GM18861 (cell line): ENCODE measurements at regions not wholly inside any gene's neighbourhood (a gene's known extent, or its start where the extent isn't known, plus 50 kb on each side); places are given as distances from the start of the nearest gene placed in this dataset.
"Not testable (repeated sequence)": the region's sequence is repeated elsewhere in the genome, so short reads cannot be mapped to it uniquely, and the experiment has no call there.

Source experiments
- ATAC-seq: cut with Tn5 transposase; IDR thresholded peaks from one replicate; pipeline ENCODE4 v1.9.1; 2021; ENCODE audit not compliant: unreplicated experiment

GRCh38 chr3:145094355-145094941 is 1066.5 kb downstream of the PLOD2 start:
- ATAC-seq, result peak; percentile 98

DNA sequence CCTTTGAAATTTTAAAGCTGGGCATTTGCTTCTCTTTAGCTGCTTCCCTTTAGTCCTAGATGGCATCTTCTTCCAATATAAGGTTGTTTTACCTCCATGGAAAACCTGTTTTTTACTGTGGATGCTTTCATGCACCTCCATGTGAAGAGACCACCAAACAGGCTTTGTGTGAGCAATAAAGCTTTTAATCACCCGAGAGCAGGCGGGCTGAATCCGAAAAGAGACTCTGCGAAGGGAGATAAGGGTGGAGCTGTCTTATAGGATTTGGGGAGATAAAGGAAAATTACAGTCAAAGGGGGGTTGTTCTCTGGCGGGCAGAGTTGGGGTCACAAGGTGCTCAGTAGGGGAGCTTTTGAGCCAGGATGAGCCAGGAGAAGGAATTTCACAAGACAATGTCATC is 1049.8 kb downstream of the PLOD2 start:
- ATAC-seq, result not testable (repeated sequence)

DNA sequence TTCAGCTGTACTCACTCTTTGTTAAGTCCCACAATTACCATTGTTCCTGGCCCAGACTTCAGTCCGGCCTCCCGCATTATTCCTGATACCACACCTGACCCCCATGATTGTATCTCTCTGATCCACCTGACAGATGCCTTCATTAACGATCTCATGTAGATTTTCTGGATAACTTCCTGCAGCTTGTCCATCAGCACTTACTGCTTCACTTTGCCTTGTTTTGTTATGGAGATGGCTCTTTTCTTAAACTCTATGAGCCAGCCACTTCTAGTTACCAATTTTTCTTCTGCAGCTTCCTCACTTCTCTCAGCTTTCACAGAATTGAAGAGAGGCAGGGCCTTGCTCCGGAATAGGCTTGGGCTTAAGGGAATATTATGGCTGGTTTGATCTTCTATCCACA is 1044.2 kb downstream of the PLOD2 start:
- ATAC-seq, result no peak

GRCh38 chr3:145118303-145118702 is 1042.7 kb downstream of the PLOD2 start:
- ATAC-seq, result peak; percentile 99

DNA sequence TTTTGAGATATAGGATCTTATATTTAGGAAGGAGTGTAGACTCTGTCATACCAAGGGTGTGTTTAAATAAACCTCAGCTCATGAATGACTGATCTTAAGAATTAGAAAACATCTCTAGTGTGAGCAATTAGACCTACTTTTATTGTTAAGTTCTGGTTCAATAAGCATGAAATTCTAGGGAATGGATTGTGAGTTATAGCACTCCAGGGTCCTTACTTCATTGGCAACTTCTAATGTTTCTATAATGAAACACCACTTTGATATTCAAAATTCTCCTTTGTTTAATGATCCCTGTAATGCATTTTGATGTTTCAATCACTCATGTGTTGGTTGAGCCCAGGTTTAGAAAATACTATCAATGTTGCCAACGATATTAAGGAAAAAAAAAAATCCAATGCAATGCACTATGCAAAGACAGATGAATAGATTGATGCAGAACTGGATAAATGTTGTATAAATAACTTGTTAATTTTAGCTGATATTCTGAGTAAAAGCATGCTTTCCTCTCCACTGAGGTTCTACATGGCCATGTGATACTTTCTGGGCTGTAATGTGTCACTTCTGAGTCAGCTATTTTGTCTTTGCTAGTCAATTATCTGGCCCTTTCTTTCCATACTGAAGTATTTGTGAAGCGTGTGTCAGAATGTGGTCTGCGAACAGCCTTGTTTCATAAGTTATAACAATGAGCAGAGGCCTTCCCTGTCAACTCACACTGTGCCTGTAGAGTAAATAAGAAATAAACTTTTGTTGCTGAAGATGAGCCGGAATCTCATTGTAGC is 1035.9 kb downstream of the PLOD2 start:
- no peak for ATAC-seq

DNA sequence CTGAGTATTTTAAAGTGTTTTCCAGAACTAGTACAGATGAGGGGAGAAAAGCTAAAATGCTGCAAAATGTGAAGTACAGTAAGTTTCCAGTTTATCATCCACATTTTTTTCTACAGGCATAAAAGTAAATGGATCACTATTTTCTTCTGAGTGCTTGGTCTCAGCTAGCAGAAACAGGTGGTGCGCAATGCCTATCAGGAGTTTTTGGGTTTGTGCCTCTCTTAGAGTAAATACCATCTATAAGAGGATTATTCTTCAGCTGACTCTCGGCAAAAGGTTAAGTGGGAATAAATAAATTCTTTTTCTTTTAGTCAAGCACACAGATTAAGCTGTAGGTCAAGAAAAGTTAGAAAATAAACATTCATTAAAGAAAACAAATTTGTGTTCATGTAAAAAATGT is 1027.7 kb downstream of the PLOD2 start:
- ATAC-seq, result no peak

GRCh38 chr3:145134738-145135137 is 1026.2 kb downstream of the PLOD2 start:
- no peak for ATAC-seq

- no peak for ATAC-seq
These were observed 1016.6 kb downstream of the PLOD2 start for GRCh38 chr3:145144361-145144760.

GRCh38 chr3:145145461-145145860 is 1015.5 kb downstream of the PLOD2 start:
- no peak for ATAC-seq

- no peak for ATAC-seq
These were observed 1001.3 kb downstream of the PLOD2 start for GRCh38 chr3:145159640-145160039.

- no peak for ATAC-seq
These were observed 990.9 kb downstream of the PLOD2 start for GRCh38 chr3:145170121-145170520.

DNA sequence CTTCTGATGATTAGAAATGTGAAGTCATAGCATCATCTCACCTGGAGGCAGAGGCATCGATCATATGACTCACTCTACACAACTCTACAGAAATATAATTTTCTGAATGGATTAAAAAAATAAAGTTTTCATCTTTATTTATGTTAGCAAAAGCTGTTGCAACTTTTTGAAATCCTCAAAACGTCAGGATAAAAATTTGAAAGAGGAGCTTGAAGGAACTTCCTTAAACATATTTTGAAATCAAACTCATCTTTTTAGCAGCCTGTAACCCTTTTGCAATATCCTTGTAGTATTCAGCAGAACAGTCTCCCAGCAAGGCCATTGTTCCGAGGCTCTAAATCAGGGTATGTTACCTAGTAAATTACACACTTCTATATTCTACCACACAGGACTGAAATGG is 985.4 kb downstream of the PLOD2 start:
- no peak for ATAC-seq

GRCh38 chr3:145176907-145177306 is 984.1 kb downstream of the PLOD2 start:
- ATAC-seq, result no peak

DNA sequence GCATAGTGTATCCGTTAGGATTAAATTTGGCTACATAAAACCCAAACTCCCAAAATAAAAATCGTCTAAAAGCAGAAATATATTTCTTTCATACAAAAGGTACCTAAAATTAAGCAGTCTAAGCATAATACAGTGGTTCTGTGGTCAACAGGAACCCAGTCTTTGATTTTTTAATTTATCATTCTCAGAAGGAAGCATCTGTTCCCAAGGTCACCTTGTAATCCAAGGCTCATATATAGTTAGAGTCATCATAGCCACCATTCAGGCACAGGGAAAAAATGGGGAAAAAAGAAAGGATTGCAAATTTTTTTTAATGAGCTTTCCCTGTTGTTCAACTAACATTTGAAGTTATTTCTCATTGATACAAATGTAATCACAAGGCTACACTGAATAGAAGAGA is 983.2 kb downstream of the PLOD2 start:
- no peak for ATAC-seq

DNA sequence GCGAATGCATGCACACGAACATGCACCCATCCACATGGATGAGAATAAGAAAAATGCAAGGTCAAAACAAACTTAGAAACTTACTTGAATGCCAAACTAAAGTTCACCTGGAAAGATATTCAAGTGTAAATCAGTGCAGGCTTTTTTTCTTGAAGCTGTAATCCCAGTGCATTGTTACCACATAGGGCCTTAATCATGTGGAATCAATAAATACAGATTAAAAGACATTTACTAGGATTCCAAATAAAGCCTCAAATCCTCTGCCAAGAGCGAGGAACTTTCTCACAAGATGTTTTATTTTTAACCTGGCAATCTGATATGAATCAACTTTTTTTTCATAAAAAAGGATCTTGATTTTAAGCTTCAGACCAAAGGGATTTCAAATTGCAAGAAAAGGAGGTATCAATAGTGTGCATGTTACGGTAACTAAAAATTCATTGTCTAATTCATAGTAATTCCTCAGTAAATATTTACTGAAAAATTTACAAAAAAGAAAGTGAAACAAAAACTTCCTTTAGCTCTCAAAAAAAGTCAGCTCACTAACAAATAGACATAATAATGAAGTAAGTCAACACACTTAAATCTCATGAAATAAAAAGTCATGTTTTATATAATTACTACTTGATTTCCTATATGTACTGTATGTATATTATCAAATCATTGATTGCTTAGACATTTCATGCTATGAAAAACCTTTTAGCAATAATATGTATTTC is 978.6 kb downstream of the PLOD2 start:
- ATAC-seq, result no peak

DNA sequence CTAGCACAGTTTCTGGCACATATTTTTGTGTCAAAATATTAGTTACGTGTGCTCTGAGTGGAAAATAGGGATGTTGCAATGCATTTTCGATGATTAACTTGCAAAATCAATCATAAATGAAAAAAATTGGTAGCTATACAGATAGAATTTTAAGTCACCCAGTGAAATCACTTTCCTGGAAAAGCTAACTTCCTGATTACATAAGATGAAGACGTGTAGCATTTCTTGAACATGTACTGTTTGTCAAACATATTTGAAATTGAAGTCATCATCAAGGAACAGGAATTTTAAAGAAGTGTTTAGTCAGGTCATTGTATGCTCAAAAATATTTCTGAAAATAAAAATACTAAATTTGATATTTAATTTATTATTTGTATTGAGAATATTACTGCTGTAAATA is 977.7 kb downstream of the PLOD2 start:
- no peak for ATAC-seq

DNA sequence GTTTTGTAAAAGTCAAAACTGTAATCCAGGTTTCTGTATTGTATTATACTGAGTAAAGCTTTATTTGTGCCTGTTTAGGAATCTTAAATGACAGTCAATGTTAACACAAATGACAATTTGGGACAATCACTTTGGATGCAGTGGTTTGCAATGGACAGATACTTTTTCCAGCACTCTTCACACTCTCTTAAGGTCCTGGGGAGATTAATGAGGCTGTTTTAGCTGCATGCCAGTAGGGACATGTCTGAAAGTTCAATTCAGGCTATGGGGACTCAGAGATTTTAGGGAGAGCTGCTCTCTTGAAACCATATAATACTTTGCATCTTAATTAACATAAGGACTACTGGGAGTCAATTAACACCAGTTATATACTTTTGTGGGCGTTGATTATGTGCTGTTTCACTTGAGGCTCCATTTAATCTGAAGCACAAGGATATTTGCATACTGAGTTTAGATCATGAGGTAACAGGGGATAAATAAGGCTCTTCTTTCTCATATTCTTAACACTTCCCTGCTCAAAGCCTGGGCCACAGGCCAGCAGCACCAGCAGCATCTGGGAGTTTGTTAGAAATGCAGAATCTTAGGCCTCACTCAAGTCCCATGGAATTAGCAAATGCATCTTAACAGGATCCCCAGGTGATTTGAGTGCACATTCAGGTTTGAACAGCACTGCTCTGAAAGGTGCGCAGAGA is 972.8 kb downstream of the PLOD2 start:
- no peak for ATAC-seq

DNA sequence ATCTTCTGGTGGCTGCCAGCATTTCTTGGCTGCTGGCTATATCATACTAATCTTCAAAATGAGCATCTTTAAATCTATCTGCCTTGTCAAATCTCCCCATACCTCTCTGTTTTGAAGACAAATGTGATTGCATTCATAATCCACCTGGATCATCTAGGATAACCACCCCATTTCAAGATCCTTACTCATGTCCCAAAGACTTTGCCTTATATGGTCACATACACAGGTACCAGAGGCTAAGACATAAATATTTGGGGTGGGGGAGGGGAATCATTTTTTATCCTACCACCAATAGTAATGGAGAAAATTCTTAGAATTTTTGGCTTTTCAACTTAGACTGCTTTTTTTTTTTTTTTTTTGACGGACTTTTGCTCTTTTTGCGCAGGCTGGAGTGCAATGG is 970.8 kb downstream of the PLOD2 start:
- ATAC-seq, result no peak

DNA sequence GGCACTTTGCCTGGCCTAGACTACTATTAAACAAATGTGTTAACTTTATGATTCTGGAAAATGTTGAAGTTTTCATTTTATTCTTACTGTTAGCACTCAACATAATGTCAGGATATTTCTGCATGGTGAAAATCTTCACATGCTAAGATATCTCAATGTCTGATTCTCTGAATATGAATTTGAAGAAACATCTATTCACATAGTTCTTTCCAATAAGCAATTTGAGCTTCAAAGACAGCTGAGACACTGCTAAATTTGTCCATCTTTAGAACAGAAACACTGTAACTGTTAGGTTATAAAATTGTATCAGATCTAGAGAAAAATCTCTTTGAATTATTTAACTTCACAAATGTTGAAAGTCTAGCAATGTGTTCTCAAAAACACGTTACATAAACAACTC is 970.2 kb downstream of the PLOD2 start:
- ATAC-seq, result no peak

- ATAC-seq, result no peak
These were observed 969.4 kb downstream of the PLOD2 start for GRCh38 chr3:145191543-145191942.

GRCh38 chr3:145197051-145197820 is 963.7 kb downstream of the PLOD2 start:
- no peak for ATAC-seq
